OCI-LY1 (cell line): ENCODE measurements at regions not wholly inside any gene's neighbourhood (a gene's known extent, or its start where the extent isn't known, plus 50 kb on each side); places are given as distances from the start of the nearest gene placed in this dataset.

Experiments
- H2AFZ ChIP-seq: fragments of 200-600 bp; sonication (generic), shearing (Covaris generic); 2 replicates; pipeline ENCODE4 v1.6.0; 2014; ENCODE audit warnings: antibody characterized with exemption, mild to moderate bottlenecking, low read length
- H3F3A ChIP-seq: fragments of 200-600 bp; sonication (generic), shearing (Covaris generic); 2 replicates; pipeline ENCODE4 v1.6.0; 2014; ENCODE audit warnings: mild to moderate bottlenecking, antibody characterized with exemption, low read length, moderate library complexity; ENCODE audit not compliant: insufficient read depth
- H3K27ac ChIP-seq: fragments of 200-600 bp; sonication (generic); 2 replicates; pipeline ENCODE4 v1.5.1; 2014; ENCODE audit warnings: low read length, mixed run types, mild to moderate bottlenecking, low read depth; ENCODE audit not compliant: poor library complexity, severe bottlenecking
- H3K27me3 ChIP-seq: fragments of 200-600 bp; sonication (generic); 2 replicates; pipeline ENCODE4 v1.6.0; 2014; ENCODE audit warnings: antibody characterized with exemption, mild to moderate bottlenecking, low read length, moderate library complexity; ENCODE audit not compliant: insufficient read depth
- H3K36me3 ChIP-seq: fragments of 200-600 bp; sonication (generic); 2 replicates; pipeline ENCODE4 v1.6.1; 2014; ENCODE audit warnings: mild to moderate bottlenecking, antibody characterized with exemption, low read length, moderate library complexity, mixed read lengths; ENCODE audit not compliant: insufficient read depth
- H3K4me1 ChIP-seq: fragments of 200-600 bp; sonication (generic); 2 replicates; pipeline ENCODE4 v1.5.1; 2014; ENCODE audit warnings: mild to moderate bottlenecking, low read length, moderate library complexity; ENCODE audit not compliant: insufficient read depth, severe bottlenecking
- H3K4me2 ChIP-seq: fragments of 200-600 bp; sonication (generic), shearing (Covaris generic); 2 replicates; pipeline ENCODE4 v1.6.1; 2014; ENCODE audit warnings: low read length
- H3K4me3 ChIP-seq: fragments of 200-600 bp; sonication (generic); 2 replicates; pipeline ENCODE4 v1.5.1; 2014; ENCODE audit warnings: low read length, low read depth, mild to moderate bottlenecking, mixed read lengths; ENCODE audit not compliant: poor library complexity, severe bottlenecking
- H3K79me2 ChIP-seq: fragments of 200-600 bp; shearing (Covaris generic); 2 replicates; pipeline ENCODE4 v1.6.1; 2016; ENCODE audit warnings: mixed run types, low read length, mixed read lengths; ENCODE audit not compliant: insufficient read depth
- H3K9ac ChIP-seq: fragments of 200-600 bp; sonication (generic), shearing (Covaris generic); 2 replicates; pipeline ENCODE4 v1.6.1; 2014; ENCODE audit warnings: mild to moderate bottlenecking, low read length, mixed read lengths
- H3K9me2 ChIP-seq: fragments of 200-600 bp; sonication (generic), shearing (Covaris generic); 2 replicates; pipeline ENCODE4 v1.6.1; 2014; ENCODE audit warnings: low read depth, mild to moderate bottlenecking, low read length, mixed read lengths
- H3K9me3 ChIP-seq: fragments of 200-600 bp; shearing (Covaris generic); 2 replicates; pipeline ENCODE4 v1.6.1; 2014; ENCODE audit warnings: low read length, mixed read lengths
- H4K20me1 ChIP-seq: fragments of 200-600 bp; sonication (generic), shearing (Covaris generic); 2 replicates; pipeline ENCODE4 v1.6.0; 2016; ENCODE audit warnings: mild to moderate bottlenecking, low read length; ENCODE audit not compliant: insufficient read depth
- CTCF ChIP-seq: fragments of 200-600 bp; sonication (generic), shearing (Covaris generic); IDR thresholded peaks from 2 replicates; pipeline ENCODE4 v1.5.1; 2017; ENCODE audit warnings: mild to moderate bottlenecking, antibody characterized with exemption, low read length, moderate library complexity, mixed read lengths
- EZH2 ChIP-seq: fragments of 200-600 bp; sonication (generic), shearing (Covaris generic); IDR thresholded peaks from 2 replicates; pipeline ENCODE4 v1.8.0; 2017; ENCODE audit warnings: borderline replicate concordance, mixed run types, mild to moderate bottlenecking, antibody characterized with exemption, low read length, moderate library complexity, mixed read lengths

DNA sequence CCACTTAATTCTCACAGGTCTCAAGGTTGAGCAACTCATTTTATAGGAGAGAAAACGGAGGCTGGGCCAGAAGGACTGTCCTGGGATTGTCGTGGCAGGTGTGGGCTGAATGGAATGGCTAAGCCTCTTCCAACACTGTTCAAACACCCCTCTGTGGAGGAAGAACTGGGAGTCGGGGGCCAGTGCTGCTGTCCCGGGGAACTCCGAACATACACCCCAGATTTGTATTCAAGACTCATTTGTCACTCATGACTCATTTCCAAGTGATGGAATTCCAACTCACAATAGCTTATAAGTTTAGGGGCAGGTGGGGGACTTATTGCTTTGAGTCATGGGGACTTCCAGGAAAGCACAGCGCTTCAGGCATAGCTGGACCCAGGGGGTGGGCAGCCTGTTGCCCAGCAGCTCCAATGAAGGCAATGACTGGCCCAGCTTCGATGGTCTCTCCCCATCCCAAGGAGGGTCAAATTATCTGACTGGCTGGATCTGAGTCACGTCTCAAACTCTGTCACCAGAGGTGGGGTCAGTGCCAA is 72.5 kb downstream of the TM2D3 start:
- Histone ChIP-seq H3K9me3 (no peaks in the 10 kb centered on the region), H3K4me1 (no peaks in the 10 kb centered on the region), H3K4me2 (no peak overlapping the region), H2AFZ (no peak overlapping the region), H3K79me2 (no peaks in the 10 kb centered on the region), H3K27ac (no peak overlapping the region), H3K27me3 (no peaks in the 10 kb centered on the region), H3K4me3 (no peak overlapping the region), H3K9me2 (no peaks in the 10 kb centered on the region), H4K20me1 (no peaks in the 10 kb centered on the region), H3K36me3 (no peaks in the 10 kb centered on the region), H3F3A (no peaks in the 10 kb centered on the region), H3K9ac (no peak overlapping the region)
- TF ChIP-seq EZH2 (no peak), CTCF (no peak)

DNA sequence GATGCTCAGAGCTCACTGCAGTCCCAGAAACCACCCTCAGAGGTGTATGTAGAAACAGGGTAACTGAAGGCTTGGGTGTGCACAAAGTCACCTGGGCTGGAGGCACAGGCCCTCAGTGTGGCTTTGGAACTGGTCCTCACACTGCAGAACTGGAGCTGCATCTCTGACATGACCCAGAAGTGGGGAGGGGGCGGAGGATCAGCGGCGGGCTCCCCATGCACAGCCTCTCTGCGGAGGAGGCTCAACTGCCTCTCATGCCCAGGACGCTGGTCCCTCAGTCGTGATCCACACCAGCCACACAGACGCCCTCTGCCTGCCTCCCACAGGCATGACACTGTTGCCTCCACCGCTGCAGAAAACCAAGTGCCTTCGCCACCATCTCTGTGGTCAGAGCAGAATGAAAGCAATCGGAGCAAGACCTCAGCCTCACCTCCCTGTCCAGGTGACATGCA is 73.7 kb downstream of the TM2D3 start:
- H3K27me3 ChIP-seq, result no peaks in the 10 kb centered on the region
- no peaks in the 10 kb centered on the region for H3K9me2 ChIP-seq
- no peak overlapping the region for H2AFZ ChIP-seq
- H3F3A ChIP-seq, result no peaks in the 10 kb centered on the region
- H3K9ac ChIP-seq, result no peak overlapping the region
- no peak overlapping the region for H3K27ac ChIP-seq
- H3K4me1 ChIP-seq, result no peaks in the 10 kb centered on the region
- TF ChIP-seq CTCF, result peak; percentile 33; the same call in 1 of the 2 replicates
- TF ChIP-seq EZH2, result no peak
- H3K79me2 ChIP-seq, result no peaks in the 10 kb centered on the region
- no peak overlapping the region for H3K4me3 ChIP-seq
- H3K9me3 ChIP-seq, result no peaks in the 10 kb centered on the region
- H3K36me3 ChIP-seq, result no peaks in the 10 kb centered on the region
- no peaks in the 10 kb centered on the region for H4K20me1 ChIP-seq
- H3K4me2 ChIP-seq, result no peak overlapping the region

- Histone ChIP-seq H3K27me3 (no peaks in the 10 kb centered on the region), H3K9me3 (no peaks in the 10 kb centered on the region), H3K36me3 (no peaks in the 10 kb centered on the region), H3F3A (no peaks in the 10 kb centered on the region), H3K4me2 (no peak overlapping the region), H2AFZ (no peak overlapping the region), H3K79me2 (no peaks in the 10 kb centered on the region), H3K9ac (no peak overlapping the region), H3K4me1 (no peaks in the 10 kb centered on the region), H4K20me1 (no peaks in the 10 kb centered on the region), H3K4me3 (no peak overlapping the region), H3K9me2 (no peaks in the 10 kb centered on the region), H3K27ac (no peak overlapping the region)
- TF ChIP-seq EZH2 (no peak), CTCF (no peak)
Measured at GRCh38 chr15:101573951-101574350, 78.2 kb downstream of the TM2D3 start.
